Activated CD4-positive, CD25-positive, alpha-beta regulatory T cell treated with anti-CD3 and anti-CD28 coated beads, Interleukin-2, amount 50 U/mL, for 24 hours (primary cell): ENCODE measurements at regions not wholly inside any gene's neighbourhood (a gene's known extent, or its start where the extent isn't known, plus 50 kb on each side); places are given as distances from the start of the nearest gene placed in this dataset.
A peak's percentile ranks its signal among the peaks of the same experiment; 100 is the strongest.

Source experiments
- ATAC-seq, 2 donors: fragments of 150-1000 bp; cut with Tn5 transposase; one replicate each; pipeline ENCODE4 v1.10.0; 2021; ENCODE audit warnings: mild to moderate bottlenecking in 1 of 2, moderate library complexity in 1 of 2

DNA sequence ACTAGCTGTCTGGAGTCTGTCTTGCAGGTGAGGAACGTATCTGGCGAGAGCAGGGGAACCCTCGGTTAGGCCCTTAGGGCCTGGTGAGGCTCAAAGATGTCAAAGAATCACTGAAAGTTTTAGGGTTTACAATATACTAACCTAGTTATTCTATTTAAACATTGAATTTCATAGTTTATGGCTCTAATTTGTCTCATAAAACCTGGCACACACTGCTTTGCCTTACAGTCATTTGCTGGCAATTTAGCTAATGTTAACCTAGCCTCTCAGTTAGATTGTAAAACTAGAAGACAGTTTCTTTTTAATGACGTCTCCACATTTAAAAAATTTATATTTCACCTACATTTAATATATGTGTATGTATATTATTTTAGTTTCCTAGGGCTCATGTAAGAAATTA is 89.6 kb upstream of the DOCK10 start:
- ATAC-seq = no peak

DNA sequence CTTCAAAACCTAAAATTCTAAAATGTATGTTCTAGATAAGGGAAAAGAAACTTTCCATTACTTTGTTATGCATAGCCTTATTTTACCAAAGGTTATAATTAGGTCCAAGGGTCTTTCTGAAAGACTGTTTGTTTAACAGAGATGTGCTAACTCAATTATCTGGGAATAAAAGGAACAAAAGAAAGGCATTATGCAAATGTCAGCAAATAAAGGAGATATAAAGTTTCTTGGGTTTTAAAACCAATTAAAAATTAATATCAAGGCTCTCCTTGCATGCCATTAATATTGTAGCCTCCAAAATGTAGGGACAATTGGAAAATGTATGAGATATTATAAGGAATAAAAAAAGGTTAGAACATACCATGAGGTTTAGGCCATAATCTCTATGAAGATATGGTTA is 87.8 kb upstream of the DOCK10 start:
- ATAC-seq = no peak

DNA sequence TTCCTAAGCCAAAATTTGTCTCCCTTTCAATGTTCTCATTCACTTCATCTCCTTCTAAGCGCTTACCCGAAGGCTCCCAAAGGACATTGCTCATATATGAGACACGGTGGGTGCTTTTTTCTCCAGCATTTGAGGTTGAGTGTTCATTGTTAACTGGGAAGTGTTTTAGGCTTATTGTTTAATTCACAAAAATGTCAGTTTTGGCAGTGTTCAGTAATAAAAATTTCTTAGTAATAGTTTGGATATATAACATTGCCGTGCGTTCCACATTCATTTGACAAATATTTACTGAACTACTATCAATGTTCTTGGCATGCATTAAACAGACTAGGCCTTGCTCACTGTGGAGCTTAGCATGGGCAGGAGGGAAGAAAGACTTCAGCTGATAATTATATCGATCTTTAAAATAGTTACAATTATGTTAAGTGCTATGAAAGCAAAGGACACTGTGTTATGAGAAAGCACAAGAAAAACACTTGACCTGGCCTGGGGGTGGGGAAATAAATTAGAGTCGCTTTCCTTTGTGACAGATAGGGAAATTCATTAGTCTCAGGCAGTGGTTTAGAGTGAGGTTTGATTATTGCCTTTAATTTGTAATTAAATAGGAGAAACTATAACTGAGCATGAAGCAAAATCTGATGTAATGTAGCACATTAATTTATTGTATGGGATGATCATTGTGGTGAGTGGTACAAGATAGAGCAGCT is 82.2 kb upstream of the DOCK10 start:
- ATAC-seq = no peak

DNA sequence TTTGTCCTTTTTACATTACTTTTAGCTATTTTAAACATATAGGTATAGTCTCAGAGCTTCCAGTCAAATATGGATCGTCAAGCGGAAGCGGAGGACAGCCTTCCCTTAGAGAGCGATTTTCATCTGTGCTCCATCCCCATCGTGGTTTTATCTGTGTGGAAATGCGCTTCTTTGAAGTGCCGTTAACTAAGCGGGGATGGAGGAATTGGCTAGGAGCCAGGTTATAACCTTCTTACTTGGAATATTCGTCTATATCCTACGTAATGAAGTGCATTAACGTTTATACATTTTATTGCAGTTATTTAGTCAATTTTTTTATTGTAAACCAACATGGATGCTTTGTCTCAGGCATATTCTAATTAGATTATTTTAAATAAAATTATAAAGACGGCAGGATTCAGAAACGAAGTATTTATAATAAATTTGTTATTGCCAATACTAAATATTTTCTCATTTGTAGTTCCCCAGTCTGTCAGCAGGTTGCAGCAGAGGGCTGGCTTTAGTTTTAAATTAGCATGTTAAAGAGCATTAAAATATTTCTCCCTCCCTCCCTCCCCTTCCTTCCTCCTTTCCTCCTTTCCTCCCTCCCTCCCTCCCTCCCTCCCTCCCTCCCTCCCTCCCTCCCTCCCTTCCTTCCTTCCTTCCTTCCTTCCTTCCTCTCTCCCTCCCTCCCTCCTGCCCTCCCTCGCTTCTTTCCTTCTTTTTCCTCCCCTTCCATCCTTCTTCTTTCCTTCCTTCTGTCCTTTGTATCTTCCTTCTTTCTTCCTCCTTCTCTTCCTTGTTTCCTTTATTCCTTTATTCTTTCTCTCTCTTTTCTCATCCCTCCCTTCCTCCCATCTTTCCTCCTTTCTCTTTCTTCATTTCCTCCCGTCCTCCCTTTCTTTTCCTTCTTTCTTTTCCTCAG is 80.6 kb upstream of the DOCK10 start:
- ATAC-seq = no peak

DNA sequence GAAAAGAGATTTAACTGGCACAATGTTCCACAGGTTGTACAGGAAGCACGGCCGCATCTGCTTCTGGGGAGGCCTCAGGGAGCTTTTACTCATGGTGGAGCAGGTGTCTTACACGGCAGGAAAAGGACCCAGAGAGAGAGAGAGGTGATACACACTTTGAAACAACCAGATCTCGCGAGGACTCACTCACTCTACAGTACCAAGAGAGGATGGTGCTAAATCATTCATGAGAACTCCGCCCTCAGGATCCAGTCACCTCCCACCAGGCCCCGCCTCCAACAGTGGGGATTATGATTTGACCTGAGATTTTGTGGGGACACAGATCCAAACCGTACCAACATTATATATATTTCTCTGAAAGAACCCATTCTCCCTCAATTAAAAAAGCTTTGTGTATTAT is 79.7 kb upstream of the DOCK10 start:
- no peak for ATAC-seq

DNA sequence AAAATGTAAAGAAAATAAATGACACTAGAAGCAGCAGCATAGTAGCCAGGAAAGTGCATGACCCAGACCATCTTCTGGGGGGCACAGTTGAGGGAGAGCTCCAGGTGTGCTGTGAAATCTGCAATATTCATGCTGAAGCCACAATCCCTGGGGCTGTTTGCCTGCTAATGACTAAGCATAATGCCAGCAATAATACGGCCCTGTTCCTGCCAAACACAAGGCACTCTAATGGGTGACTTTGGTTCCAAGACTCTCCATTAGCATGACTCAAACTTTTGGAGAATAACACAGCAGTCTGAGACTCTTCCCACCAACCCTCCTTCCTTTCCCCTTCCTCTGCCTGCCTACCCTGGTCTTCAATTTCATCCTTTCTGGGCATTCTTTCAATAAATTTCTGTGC is 77.9 kb upstream of the DOCK10 start:
- ATAC-seq = no peak

DNA sequence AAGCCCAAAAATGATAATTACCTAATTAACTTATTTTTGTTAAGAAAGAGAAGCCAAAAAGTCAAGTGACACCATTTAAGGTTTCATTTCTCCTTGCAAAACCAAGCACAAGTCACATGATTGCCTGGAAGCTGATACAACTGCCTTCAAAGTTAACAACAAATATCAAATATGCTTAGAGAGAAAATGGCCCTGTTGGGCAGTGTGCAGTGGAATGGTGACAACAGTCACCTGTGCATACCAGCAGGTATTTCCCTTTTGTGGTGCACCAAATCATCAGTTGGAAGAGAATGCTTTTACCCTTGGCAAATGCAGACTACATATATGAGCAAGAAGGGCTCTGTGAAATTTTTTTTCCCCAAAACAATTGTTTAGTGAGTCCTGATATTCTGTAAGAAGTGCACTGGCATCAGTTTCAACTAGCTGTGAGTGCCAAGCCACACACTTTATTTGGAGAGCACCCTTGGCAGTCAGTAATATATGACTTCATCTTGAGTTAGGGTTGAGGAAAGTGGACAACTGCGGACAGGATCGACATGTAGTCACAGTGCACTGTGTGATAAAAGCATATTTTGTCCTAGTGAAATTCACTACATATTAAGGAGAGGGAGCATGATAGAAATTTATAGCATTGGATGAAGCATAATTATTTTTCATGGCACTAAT is 74.9 kb upstream of the DOCK10 start:
- no peak for ATAC-seq

DNA sequence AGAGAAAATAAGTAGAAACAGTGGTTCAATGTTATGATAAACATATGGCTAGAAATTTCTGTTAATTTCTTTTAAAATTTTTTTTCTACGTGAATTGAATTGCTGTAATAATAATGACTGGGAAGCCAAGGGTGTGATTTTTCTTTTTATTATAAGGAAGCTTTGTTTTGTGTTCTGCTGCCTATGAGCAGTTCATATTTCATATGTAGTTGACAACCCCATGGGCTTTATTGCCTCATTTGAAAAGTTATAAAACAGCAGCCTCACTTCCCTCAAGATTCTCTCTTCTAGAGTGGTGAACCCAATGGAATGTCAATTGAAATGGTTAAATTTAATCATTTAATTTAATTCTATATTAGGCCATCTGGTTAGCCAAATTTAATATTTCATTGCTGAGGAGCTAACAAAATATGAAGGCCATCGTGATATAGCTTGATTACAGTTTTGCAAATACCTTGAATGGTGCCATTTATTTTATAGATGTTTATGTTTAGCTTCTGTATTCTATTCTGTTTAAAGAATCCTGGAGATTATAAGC is 72.6 kb upstream of the DOCK10 start:
- no peak for ATAC-seq

DNA sequence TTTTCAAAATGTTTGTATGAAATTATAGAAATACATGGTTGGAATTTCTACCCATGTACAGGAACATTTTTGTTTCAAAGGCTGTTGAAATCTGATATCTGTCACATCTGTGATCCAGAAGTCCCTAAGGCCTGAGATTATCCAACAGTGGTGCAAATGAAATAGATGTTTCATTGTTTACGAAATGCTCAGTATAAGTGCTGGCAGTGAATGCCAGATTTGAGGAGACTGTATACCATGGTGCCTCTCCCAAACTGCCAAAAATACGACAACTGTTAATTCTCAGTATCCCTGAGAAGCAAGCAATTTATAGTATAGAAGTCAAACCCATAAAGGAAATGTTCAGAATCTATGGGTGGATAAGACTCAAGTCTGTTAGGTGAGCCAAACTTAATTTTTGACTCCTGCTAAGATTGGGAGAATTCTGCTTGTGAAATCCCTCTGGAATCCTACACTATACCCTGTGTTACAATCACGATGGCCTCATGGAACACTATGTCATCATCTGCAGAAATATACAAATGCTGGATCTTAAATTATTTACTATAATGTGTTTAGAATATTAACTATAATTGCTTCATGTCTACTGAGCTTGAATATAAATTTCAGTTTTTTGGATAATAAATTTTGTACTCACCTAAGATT is 71.2 kb upstream of the DOCK10 start:
- no peak for ATAC-seq

DNA sequence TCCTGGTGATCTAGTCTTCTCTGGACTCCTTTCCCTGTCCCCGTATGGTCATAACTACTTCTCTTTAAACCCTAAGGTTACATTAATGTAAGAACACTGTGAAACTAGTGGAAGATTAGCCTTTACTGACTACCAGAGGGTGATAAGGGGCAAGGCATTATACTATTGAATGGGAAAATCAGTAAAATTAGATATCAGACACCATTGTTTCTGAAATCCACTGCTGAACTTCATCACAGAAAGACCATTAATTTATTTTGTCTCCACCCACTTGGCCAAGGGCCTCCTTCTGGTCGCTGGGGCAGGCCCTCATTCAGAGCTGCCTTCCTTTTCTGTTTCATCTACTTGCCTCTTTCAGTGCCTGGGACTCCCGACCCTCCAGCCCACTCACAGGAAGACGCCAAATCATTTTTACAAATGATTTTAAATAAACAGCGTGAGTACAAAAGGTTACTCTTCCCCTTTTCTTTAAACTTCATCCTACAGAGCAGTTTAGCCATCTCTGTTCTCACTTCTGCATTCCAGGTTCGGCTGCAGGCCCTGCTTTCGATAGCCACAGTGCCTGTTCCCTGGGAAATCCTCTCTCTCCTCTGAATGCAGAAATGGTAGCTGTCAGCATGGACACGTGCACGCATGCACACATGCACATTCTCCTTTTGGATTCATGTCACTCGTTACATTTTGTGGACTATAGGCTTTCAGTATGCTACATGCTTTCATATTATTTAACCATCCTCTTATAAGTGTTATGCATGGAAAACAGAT is 70.3 kb upstream of the DOCK10 start:
- ATAC-seq = no peak

DNA sequence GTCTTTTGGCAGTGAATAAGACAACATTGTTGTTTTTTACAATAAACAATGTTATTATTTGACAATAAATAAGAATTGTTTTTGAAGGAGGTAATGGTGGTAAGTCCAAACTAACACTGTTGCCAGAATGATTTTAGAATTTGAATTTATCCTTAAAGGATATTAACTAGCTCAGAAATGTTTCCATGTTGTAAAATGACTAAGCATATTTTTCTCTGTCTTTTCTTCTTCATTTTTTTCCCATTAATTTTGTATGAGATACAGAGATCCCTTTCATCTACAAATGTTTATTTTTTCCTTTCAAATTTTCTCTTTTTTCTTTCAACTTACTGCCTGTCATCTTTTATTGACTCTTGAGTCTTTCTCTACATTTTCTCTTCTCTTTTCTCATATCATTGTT is 66.5 kb upstream of the DOCK10 start:
- ATAC-seq = no peak

DNA sequence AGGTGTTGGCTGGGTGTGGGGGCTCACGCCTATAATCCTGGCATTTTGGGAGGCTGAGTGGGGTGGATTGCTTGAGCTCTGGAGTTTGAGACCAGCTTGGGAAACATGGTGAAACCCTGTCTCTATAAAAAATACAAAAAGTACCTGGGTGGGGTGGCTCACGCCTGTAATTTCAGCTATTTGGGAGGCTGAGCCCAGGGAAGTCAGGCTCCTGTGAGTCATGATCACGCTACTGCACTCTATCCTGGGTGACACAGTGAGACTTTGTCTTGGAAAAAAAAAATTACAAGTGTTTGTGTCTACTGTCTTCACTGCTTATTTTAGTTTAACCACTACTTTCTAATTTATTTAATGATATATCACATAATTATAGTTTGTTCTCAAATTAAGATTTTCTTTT is 62.7 kb upstream of the DOCK10 start:
- ATAC-seq = no peak

DNA sequence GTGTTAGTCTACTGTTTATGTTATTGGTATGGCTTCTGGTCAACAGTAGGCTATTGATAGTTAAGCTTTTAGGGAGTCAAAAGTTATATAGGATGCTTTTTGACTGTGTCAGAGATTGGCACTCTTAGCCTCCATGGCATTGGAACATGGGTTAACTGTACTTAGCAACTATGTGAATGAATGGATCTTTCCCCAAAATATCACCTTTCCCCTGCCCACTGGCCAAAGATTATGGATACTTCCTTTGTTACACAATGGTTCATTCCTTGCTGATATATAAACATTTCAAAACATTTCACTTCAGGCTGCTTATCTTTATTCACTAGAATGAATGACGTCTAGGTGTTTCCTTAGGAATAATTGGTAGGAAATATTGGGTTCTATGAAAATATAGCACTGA is 62.1 kb upstream of the DOCK10 start:
- no peak for ATAC-seq

DNA sequence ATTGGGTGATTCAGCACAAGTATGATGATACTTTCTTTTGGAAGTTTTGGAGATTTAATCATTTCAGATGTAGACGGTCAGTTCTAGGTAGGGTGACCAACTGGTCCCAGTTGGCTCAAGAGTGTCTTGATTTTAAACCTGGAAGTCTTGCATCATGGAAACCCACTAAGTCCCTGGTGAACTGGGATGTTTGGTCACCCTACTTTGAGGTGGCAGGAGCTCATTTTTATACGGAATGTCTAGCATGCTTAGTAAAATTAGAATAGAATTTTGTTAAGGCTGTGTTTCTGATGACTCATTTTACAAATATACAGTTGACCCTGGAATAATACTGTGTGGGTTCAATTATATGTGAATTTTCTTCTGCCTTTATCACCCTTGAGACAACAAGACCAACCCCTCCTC is 61.5 kb upstream of the DOCK10 start:
- no peak for ATAC-seq

DNA sequence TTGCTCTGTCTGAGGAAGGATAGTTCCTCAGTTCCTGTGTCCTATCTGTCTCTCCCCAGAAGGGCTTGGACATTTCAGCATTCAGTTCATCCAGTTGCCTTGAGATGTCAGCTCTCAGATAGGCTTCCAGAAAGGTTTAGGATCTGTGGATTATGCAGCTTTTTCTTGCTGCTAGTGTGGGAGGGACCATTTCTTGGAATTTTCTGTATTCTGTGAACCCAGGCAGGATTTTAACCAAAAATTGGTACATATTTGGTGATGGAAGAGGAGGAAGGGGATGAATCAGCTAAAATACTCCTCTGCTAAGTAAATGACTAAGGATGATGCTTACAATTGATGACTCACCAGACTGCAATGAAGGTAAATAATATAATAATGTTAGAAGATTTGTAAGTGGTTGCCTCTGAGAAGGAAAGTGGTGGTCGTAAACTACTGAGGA is 58.6 kb upstream of the DOCK10 start:
- peak; percentile 89 to 91 for ATAC-seq

DNA sequence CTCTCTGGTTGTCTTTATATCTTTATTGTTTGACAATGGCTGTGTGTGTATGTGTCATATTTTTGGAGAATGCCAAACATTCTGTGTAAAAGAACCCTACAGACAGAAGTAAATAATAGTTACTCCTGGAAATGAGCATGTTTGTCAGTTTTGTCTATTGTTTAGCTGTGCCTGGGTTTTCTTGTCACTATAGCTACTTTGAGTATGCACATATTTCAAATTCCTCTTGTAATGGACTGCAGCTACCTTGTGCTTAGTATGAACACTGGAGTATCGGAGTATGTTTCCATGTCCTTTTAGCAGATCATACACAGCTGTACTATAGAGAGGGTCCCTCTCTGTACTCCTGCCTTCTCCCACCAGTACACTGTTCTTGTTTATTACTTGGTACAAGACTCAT is 58.0 kb upstream of the DOCK10 start:
- ATAC-seq = no peak

DNA sequence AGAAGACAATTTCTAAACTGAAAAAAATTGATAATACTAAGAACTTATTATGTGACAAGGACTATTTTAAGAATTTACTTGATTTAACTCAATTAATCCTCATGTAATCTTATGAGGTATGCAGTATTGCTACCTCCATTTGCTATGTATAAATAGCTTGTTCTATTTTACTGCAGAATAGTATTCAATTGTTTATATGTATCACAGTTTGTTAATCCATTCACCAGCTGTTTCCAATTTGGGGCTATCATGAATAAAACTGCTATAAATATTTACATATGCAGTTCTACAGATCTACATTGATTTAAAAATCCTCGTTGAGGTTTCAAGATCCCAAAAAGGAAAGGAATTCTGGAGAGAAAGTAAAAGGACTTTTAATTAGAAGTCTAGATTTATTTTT is 54.8 kb upstream of the DOCK10 start:
- no peak for ATAC-seq
